IPS DF 6.9 (cell line): ENCODE measurements at regions not wholly inside any gene's neighbourhood (a gene's known extent, or its start where the extent isn't known, plus 50 kb on each side); places are given as distances from the start of the nearest gene placed in this dataset.
A peak's percentile ranks its signal among the peaks of the same experiment; 100 is the strongest.

Experiments used
- DNase-seq: peaks from one replicate; pipeline ENCODE4 v3.0.0-alpha.2; 2013; ENCODE audit warnings: low read depth, low spot score
- H3K27ac ChIP-seq: one replicate; pipeline ENCODE4 v1.5.1; 2013; ENCODE audit warnings: low read length, control low read depth
- H3K27me3 ChIP-seq: 2 replicates; pipeline ENCODE4 v1.6.1; 2013; ENCODE audit warnings: mild to moderate bottlenecking, low read length; ENCODE audit not compliant: control insufficient read depth, insufficient read depth
- H3K36me3 ChIP-seq: 2 replicates; pipeline ENCODE4 v1.6.1; 2013; ENCODE audit warnings: low read length; ENCODE audit not compliant: control insufficient read depth, insufficient read depth
- H3K4me1 ChIP-seq: 2 replicates; pipeline ENCODE4 v1.6.1; 2013; ENCODE audit warnings: low read length; ENCODE audit not compliant: control insufficient read depth, insufficient read depth
- H3K4me3 ChIP-seq: 2 replicates; pipeline ENCODE4 v1.5.1; 2013; ENCODE audit warnings: mild to moderate bottlenecking, low read length
- H3K9me3 ChIP-seq: 2 replicates; pipeline ENCODE4 v1.6.1; 2013; ENCODE audit warnings: low read length, inconsistent platforms; ENCODE audit not compliant: control insufficient read depth, insufficient read depth
- WGBS: extraction: QIAGEN DNeasy Blood & Tissue Kit; methylation state at CpG from one replicate; pipeline ENCODE4 v1.1.7; 2013; ENCODE audit warnings: mixed read lengths, missing lambda C conversion rate; ENCODE audit not compliant: insufficient read length, insufficient coverage; 5-methylcytosine and 5-hydroxymethylcytosine counted together

GRCh38 chr3:109803274-109803673 lies 465.9 kb upstream of the DPPA4 start:
- WGBS, result no CpG with 5 or more reads among the region's 6 CpGs
- H3K9me3 ChIP-seq, result no peaks in the 10 kb centered on the region

GRCh38 chr3:109804697-109805096 lies 467.4 kb upstream of the DPPA4 start:
- DNase-seq, result no peak
- Histone ChIP-seq H3K4me1 (no peaks in the 10 kb centered on the region), H3K27me3 (no peaks in the 10 kb centered on the region), H3K27ac (no peak overlapping the region), H3K36me3 (no peaks in the 10 kb centered on the region), H3K4me3 (no peak overlapping the region), H3K9me3 (no peaks in the 10 kb centered on the region)
- no CpG with 5 or more reads among the region's 1 CpG for WGBS

More at GRCh38 chr3:109803274-109803673, 465.9 kb upstream of the DPPA4 start:
- peak; percentile 2 for DNase-seq
- Histone ChIP-seq H3K4me3 (no peak overlapping the region), H3K27me3 (no peaks in the 10 kb centered on the region), H3K27ac (no peak overlapping the region), H3K4me1 (no peaks in the 10 kb centered on the region), H3K36me3 (no peaks in the 10 kb centered on the region)

- no CpG with 5 or more reads among the region's 4 CpGs for WGBS
- H3K27me3 ChIP-seq, result no peaks in the 10 kb centered on the region
- no peaks in the 10 kb centered on the region for H3K36me3 ChIP-seq
- no peaks in the 10 kb centered on the region for H3K4me1 ChIP-seq
- no peak overlapping the region for H3K27ac ChIP-seq
- DNase-seq, result no peak
- H3K4me3 ChIP-seq, result no peak overlapping the region
- H3K9me3 ChIP-seq, result no peaks in the 10 kb centered on the region
These were observed 469.6 kb upstream of the DPPA4 start for GRCh38 chr3:109806929-109807328.

- Histone ChIP-seq H3K9me3 (no peaks in the 10 kb centered on the region), H3K27ac (no peak overlapping the region), H3K4me3 (no peak overlapping the region), H3K36me3 (no peaks in the 10 kb centered on the region), H3K27me3 (no peaks in the 10 kb centered on the region), H3K4me1 (no peaks in the 10 kb centered on the region)
- DNase-seq, result no peak
- no CpG with 5 or more reads among the region's 3 CpGs for WGBS
These were observed 472.2 kb upstream of the DPPA4 start for GRCh38 chr3:109809513-109809912.

- no peak overlapping the region for H3K4me3 ChIP-seq
- no peaks in the 10 kb centered on the region for H3K9me3 ChIP-seq
- no peaks in the 10 kb centered on the region for H3K36me3 ChIP-seq
- no peaks in the 10 kb centered on the region for H3K4me1 ChIP-seq
- no peaks in the 10 kb centered on the region for H3K27me3 ChIP-seq
- no peak overlapping the region for H3K27ac ChIP-seq
- DNase-seq, result no peak
- WGBS, result no CpG with 5 or more reads among the region's 3 CpGs
These were observed 480.7 kb upstream of the DPPA4 start for GRCh38 chr3:109818081-109818480.

GRCh38 chr3:109819734-109820133 lies 482.4 kb upstream of the DPPA4 start:
- Histone ChIP-seq H3K27me3 (no peaks in the 10 kb centered on the region), H3K4me3 (no peak overlapping the region), H3K4me1 (no peaks in the 10 kb centered on the region), H3K9me3 (no peaks in the 10 kb centered on the region), H3K27ac (no peak overlapping the region), H3K36me3 (no peaks in the 10 kb centered on the region)
- WGBS, result no CpG with 5 or more reads among the region's 6 CpGs
- DNase-seq, result no peak

- H3K4me3 ChIP-seq, result no peak overlapping the region
- no peak for DNase-seq
- H3K27me3 ChIP-seq, result no peaks in the 10 kb centered on the region
- H3K27ac ChIP-seq, result no peak overlapping the region
- H3K4me1 ChIP-seq, result no peaks in the 10 kb centered on the region
- H3K9me3 ChIP-seq, result no peaks in the 10 kb centered on the region
- no peaks in the 10 kb centered on the region for H3K36me3 ChIP-seq
- WGBS, result 100% methylated on average over 1 of the region's 7 CpGs
These were observed 488.8 kb upstream of the DPPA4 start for GRCh38 chr3:109825971-109826810.

- no peaks in the 10 kb centered on the region for H3K4me1 ChIP-seq
- H3K27ac ChIP-seq, result no peak overlapping the region
- WGBS, result no CpG with 5 or more reads among the region's 9 CpGs
- H3K27me3 ChIP-seq, result no peaks in the 10 kb centered on the region
- H3K36me3 ChIP-seq, result no peaks in the 10 kb centered on the region
- no peak overlapping the region for H3K4me3 ChIP-seq
- H3K9me3 ChIP-seq, result no peaks in the 10 kb centered on the region
- peak; percentile 11 for DNase-seq
These were observed 494.1 kb upstream of the DPPA4 start for GRCh38 chr3:109831403-109831802.

- H3K9me3 ChIP-seq, result no peaks in the 10 kb centered on the region
- H3K4me1 ChIP-seq, result peaks cover 1% of the 10 kb centered on the region; the same call in 1 of the 2 replicates
- H3K27me3 ChIP-seq, result no peaks in the 10 kb centered on the region
- H3K4me3 ChIP-seq, result no peak overlapping the region
- no CpG with 5 or more reads among the region's 1 CpG for WGBS
- H3K36me3 ChIP-seq, result no peaks in the 10 kb centered on the region
- H3K27ac ChIP-seq, result no peak overlapping the region
- no peak for DNase-seq
These were observed 498.6 kb upstream of the DPPA4 start for GRCh38 chr3:109835958-109836357.

- no peaks in the 10 kb centered on the region for H3K9me3 ChIP-seq
- H3K4me1 ChIP-seq, result no peaks in the 10 kb centered on the region
- no peaks in the 10 kb centered on the region for H3K36me3 ChIP-seq
- H3K4me3 ChIP-seq, result no peak overlapping the region
- H3K27ac ChIP-seq, result no peak overlapping the region
- no peaks in the 10 kb centered on the region for H3K27me3 ChIP-seq
- no peak for DNase-seq
- no CpG with 5 or more reads among the region's 1 CpG for WGBS
These were observed 514.5 kb upstream of the DPPA4 start for GRCh38 chr3:109851854-109852253.

- WGBS, result no CpG with 5 or more reads among the region's 3 CpGs
- Histone ChIP-seq H3K4me3 (no peak overlapping the region), H3K27me3 (no peaks in the 10 kb centered on the region), H3K4me1 (no peaks in the 10 kb centered on the region), H3K36me3 (no peaks in the 10 kb centered on the region), H3K27ac (no peak overlapping the region), H3K9me3 (no peaks in the 10 kb centered on the region)
- no peak for DNase-seq
These were observed 514.9 kb upstream of the DPPA4 start for GRCh38 chr3:109852283-109852682.
